GM19455 (cell line): ENCODE measurements at regions not wholly inside any gene's neighbourhood (a gene's known extent, or its start where the extent isn't known, plus 50 kb on each side); places are given as distances from the start of the nearest gene placed in this dataset.
"Not testable (repeated sequence)": the region's sequence is repeated elsewhere in the genome, so short reads cannot be mapped to it uniquely, and the experiment has no call there.

ENCODE experiments used
- ATAC-seq: cut with Tn5 transposase; IDR thresholded peaks from one replicate; pipeline ENCODE4 v1.9.1; 2021; ENCODE audit not compliant: unreplicated experiment

DNA sequence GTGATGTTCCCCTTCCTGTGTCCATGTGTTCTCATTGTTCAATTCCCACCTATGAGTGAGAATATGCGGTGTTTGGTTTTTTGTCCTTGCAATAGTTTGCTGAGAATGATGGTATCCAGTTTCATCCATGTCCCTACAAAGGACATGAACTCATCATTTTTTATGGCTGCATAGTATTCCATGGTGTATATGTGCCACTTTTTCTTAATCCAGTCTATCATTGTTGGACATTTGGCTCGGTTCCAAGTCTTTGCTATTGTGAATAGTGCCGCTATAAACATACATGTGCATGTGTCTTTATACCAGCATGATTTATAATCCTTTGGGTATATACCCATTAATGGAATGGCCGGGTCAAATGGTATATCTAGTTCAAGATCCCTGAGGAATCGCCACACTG, 229.4 kb downstream of the HTR1A start:
- not testable (repeated sequence) for ATAC-seq

DNA sequence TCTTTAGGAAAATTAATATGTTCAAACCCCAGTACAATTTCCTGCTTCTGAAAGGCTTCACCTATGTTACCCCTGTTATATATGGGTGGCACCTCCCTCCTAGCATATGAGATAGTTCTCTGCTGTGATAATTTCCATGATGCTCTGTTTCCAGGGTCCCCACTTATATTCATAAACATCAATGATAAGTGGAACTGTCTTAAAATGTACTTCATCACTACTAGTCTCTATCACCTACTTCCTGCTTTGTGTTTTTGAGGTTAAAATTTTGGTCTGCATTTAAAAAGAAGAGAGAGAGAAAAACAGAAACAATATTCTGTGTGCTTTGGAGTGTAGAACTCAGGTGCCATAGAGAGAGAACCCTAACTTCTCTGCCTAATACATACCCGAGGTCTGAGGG, 234.7 kb downstream of the HTR1A start:
- no peak for ATAC-seq

GRCh38 chr5:63726496-63726895, 235.7 kb downstream of the HTR1A start:
- peak; percentile 77 for ATAC-seq

DNA sequence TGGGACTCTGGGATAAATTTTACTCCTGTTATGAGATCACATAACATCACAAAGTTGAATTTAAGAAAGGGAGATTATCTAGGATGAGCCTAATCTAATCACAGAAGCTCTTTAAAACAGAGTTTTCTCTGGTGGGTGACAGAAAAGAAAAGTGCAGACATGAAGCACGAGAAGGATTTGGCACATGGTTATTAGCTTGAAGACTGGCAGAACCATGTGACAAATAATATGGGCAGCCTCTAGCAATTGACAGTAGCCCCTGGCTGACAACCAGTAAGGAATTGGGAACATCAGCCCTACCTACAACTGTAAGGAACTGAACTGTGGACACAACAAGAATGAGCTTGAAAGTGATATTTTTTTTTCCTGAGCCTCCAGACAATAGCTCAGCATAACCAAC, 243.1 kb downstream of the HTR1A start:
- no peak for ATAC-seq

- no peak for ATAC-seq
These were observed 262.0 kb downstream of the HTR1A start for GRCh38 chr5:63700241-63700640.

- ATAC-seq = no peak
These were observed 264.4 kb downstream of the HTR1A start for GRCh38 chr5:63697811-63698210.

- no peak for ATAC-seq
These were observed 271.7 kb downstream of the HTR1A start for GRCh38 chr5:63690546-63690945.

GRCh38 chr5:63687854-63688516, 274.3 kb downstream of the HTR1A start:
- ATAC-seq = no peak

DNA sequence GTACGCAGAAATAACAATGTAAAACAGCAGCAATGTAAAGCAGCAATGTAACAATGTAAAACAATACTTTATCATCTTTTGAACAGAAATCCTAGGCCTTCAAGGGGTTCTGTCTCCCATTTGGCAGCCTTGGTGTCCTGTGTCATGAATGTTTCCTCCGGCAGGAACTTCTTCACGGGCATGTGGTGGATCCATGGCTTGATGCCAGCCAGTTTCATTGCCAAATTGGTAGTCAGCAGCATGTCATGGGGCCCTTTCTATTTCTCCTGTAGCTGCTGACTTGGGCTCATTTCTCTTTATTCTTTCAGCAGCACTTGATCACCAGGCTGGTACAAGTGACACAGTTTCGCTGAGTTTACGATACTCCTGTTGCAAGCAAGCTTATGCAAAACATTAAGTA, 275.3 kb downstream of the HTR1A start:
- no peak for ATAC-seq

GRCh38 chr5:63686181-63686580, 276.1 kb downstream of the HTR1A start:
- ATAC-seq = no peak

DNA sequence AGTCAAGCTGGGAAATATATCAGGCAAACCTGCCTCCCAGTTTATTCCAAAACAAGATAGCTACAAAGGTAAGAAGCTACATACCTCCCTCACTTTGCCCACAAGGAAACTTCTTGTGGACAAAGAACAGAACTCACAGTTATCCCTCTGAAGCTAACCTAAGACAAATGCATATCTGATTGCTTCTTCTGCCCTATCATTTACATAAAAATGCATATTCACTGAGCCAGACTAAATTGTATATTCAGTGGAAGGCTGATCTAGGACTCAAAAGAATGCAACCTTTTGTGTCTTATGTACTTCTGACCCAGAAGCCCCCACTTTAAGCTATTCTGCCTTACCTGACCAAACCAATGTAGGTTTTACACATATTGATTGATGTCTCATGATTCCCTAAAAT, 276.8 kb downstream of the HTR1A start:
- no peak for ATAC-seq

DNA sequence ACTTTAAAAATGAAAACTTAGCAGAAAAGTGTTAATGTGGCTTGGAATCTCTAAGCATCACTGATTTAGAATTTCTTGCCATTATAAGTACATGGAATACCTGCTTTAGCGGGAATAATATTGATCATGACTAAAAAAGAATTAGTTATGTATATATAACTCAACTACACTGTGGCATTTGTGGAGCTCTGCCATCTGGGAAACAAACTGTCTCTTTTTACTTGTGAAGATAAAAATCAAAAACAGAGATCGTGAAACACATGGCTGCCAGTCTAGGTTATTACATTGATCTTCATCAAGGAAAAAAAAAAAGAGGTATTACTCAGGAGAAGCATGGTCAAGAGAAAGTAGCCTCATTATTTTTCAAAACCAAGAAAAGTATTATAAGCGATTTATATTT, 287.4 kb downstream of the HTR1A start:
- no peak for ATAC-seq

DNA sequence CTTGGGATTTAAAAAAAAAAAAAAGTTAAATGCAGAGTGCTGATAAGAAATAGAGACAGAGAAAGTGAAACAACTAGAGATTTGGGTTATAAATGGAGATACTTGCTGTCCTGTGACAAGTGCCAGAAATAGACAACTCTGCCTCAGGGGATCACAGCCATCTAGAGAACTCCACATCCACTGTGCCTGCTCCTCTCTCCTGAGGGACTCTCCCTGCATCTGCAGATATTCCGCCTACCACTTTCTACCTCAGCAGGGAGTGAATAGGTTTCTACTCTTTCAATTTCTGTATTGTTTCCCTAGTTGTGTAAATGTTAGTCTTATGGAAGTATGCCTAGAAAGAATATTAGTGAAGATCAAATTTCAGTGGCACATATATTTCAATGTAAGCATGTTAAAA, 307.2 kb downstream of the HTR1A start:
- ATAC-seq = no peak

DNA sequence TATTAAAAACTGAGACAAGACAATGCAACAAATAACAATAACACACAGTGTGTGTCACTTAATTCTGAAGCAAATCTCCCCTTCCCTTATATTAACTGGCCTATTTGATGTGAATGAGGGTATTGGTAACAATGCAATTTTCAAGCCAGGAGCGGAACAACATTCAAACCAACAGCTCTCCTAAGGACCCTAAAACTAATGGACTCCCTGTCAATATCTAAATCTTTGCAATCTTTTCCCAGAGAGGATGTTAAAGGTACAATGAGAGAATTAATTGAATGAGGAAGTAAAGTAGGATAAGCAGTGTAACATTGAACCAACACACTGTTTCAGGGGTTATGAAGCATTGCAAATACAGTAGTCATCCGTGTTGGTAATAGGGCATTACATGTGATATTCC, 311.7 kb downstream of the HTR1A start:
- ATAC-seq = no peak

GRCh38 chr5:63648376-63648775, 313.9 kb downstream of the HTR1A start:
- no peak for ATAC-seq

DNA sequence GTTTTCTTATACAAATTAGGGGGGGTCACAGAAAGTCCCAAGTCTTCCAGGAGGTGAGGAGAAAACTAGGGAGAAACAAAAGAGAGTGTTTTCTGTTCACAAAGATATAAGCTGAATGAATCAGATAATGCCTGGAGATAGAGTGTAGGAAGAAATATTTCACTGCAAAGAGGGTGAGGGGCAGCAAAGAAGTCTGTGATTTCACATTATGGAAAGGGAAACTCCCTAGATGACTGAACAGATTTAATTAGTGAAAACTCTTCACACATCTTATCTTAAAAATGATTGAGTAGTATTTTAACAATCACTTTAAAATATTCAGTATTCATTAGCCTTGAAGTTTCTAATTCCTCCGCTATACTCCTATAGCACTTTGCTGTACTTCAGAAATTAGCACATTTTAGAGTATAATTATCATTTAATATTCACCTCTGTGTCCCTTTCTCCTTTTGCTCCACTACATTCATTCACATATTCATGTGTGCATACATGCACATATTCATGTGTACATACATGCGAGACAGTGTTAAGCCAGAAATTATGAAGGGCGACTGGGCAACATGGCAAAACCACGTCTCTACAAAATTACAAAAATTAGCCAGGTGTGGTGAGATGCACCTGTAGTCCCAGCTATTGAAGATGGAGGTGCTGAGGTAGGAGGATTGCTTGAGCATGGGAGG, 332.2 kb downstream of the HTR1A start:
- no peak for ATAC-seq

DNA sequence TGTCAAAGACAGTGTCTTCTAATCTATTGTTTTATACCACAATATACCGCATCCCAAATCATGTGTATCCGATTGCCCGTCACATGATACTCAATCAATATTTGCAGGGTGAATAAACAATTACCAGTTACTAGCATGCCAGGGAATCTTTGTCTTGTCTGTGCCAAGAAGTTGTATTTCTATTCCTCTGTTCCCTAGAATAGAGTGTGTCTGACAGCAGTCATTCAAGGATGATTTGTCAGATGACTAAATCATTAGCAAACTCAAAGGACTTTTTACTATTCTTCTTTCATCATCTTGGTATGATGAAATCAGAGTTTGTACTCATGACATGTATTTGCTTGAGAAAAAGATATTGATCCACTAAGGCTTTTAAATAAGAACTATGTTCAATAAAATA, 348.8 kb downstream of the HTR1A start:
- ATAC-seq = no peak

- no peak for ATAC-seq
These were observed 358.2 kb downstream of the HTR1A start for GRCh38 chr5:63603996-63604395.

GRCh38 chr5:63602971-63603370, 359.3 kb downstream of the HTR1A start:
- ATAC-seq = no peak

DNA sequence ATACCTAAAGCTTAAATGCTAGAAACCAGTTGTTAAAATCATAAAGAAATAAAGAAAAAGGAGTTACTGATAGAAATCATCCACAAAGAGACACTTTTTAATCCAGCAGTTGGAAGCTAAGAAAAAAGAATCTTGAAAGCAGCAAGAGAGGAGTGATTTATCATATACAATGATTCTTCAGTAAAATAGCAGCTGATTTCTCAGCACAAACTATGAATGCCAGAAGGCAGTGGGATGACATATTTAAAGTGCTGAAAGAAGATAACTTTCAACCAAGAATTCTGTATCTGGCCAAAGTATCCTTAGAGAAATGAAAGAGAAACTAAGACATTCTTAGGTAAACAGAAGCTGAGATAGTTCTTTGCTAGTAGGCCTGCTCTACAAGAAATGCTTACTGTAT, 366.0 kb downstream of the HTR1A start:
- no peak for ATAC-seq

- ATAC-seq = no peak
These were observed 388.9 kb downstream of the HTR1A start for GRCh38 chr5:63573380-63573779.

DNA sequence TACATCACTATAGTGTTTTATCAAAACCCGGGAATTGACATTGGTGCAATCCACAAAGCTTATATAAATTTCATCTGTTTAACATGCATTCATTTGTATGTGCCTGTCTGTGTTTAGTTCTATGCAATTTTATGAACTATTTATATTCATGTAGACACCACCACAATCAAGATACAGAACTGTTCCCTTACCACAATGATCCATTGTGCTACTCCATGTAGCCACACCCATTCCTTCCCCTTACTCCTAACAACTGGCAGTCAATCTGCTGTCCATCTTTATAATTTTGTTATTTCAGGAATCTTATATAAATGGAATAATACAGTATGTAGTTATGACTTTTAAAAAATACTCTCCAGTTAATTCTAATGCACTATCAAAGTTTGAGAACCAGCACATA, 389.5 kb downstream of the HTR1A start:
- ATAC-seq = no peak

GRCh38 chr5:63570752-63571151, 391.5 kb downstream of the HTR1A start:
- no peak for ATAC-seq
